SK-N-SH (cell line): ENCODE measurements at regions not wholly inside any gene's neighbourhood (a gene's known extent, or its start where the extent isn't known, plus 50 kb on each side); places are given as distances from the start of the nearest gene placed in this dataset.

Experiments
- EP300 ChIP-seq, 2 experiments: IDR thresholded peaks; 2 replicates each; pipeline versions ENCODE4 v1.4.0 to v1.6.1; 2012; ENCODE audit warnings: borderline replicate concordance in 1 of 2, low read depth in 1 of 2, low read length in 1 of 2
- FOSL2 ChIP-seq: IDR thresholded peaks from 2 replicates; pipeline ENCODE4 v1.4.0; 2012; ENCODE audit warnings: low read depth, mild to moderate bottlenecking, moderate library complexity, borderline replicate concordance
- FOXM1 ChIP-seq: IDR thresholded peaks from 2 replicates; pipeline ENCODE4 v1.4.0; 2012; ENCODE audit warnings: low read depth, mild to moderate bottlenecking
- GABPA ChIP-seq: IDR thresholded peaks from 2 replicates; pipeline ENCODE4 v1.4.0; 2012; ENCODE audit warnings: low read depth, mild to moderate bottlenecking
- SIN3A ChIP-seq: IDR thresholded peaks from 2 replicates; pipeline ENCODE4 v1.6.1; 2012; ENCODE audit warnings: low read depth, mild to moderate bottlenecking, low read length, moderate library complexity, borderline replicate concordance
- TF ChIP-seq, protein P1 (sequence below): fragments of 200-600 bp; sonication (generic); IDR thresholded peaks from 2 replicates; pipeline ENCODE4 v1.6.1; 2017; ENCODE audit warnings: antibody characterized with exemption, mild to moderate bottlenecking, moderate library complexity

DNA sequence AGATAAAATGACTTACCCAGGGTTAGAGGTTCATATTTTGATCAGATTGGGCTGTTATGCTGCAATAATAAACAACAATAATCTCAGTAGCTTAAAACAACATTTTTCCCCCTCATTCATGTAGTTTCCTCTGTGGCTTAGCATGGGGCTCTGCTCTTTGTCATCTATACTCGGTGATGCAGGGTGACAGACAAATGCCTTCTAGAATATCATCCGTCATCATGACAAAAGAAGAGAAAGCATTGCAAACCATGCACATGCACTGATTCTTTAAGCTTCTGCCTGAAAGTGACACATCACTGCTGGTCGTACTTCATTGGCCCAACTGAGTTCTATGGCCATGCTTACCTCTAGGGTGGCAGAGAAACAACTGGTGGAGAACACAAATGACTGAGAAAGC lies 58.8 kb upstream of the MAMDC2 start:
- TF ChIP-seq GABPA = no peak
- TF ChIP-seq FOSL2 = no peak
- peak in 1 of 2 experiments; percentile 28; a peak in 1 of 4 replicates for TF ChIP-seq EP300 (IDR thresholded peaks at IDR 0.05; ENCODE audit: borderline replicate concordance in 1 of 2, low read depth in 1 of 2, low read length in 1 of 2)
- TF ChIP-seq FOXM1 = no peak
- TF ChIP-seq, protein P1, sequence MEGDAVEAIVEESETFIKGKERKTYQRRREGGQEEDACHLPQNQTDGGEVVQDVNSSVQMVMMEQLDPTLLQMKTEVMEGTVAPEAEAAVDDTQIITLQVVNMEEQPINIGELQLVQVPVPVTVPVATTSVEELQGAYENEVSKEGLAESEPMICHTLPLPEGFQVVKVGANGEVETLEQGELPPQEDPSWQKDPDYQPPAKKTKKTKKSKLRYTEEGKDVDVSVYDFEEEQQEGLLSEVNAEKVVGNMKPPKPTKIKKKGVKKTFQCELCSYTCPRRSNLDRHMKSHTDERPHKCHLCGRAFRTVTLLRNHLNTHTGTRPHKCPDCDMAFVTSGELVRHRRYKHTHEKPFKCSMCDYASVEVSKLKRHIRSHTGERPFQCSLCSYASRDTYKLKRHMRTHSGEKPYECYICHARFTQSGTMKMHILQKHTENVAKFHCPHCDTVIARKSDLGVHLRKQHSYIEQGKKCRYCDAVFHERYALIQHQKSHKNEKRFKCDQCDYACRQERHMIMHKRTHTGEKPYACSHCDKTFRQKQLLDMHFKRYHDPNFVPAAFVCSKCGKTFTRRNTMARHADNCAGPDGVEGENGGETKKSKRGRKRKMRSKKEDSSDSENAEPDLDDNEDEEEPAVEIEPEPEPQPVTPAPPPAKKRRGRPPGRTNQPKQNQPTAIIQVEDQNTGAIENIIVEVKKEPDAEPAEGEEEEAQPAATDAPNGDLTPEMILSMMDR = no peak
- no peak for TF ChIP-seq SIN3A
